HL-60 (cell line): ENCODE measurements at regions not wholly inside any gene's neighbourhood (a gene's known extent, or its start where the extent isn't known, plus 50 kb on each side); places are given as distances from the start of the nearest gene placed in this dataset.

ENCODE experiments used
- CTCF ChIP-seq: IDR thresholded peaks from one replicate; pipeline ENCODE4 v1.5.1; 2011; ENCODE audit warnings: low read length, control low read depth, inconsistent platforms; ENCODE audit not compliant: insufficient read depth
- POLR2AphosphoS5 ChIP-seq: IDR thresholded peaks from 2 replicates; pipeline ENCODE4 v1.6.1; 2012; ENCODE audit warnings: low read depth
- REST ChIP-seq: IDR thresholded peaks from 2 replicates; pipeline ENCODE4 v1.6.1; 2012; ENCODE audit warnings: low read depth; ENCODE audit not compliant: insufficient replicate concordance

- TF ChIP-seq REST (no peak), CTCF (no peak), POLR2AphosphoS5 (no peak)
These were observed 137.7 kb downstream of the BTC start for GRCh38 chr4:74656596-74656995.
